B cell (primary cell): ENCODE measurements at regions not wholly inside any gene's neighbourhood (a gene's known extent, or its start where the extent isn't known, plus 50 kb on each side); places are given as distances from the start of the nearest gene placed in this dataset.

ENCODE experiments used
- EZH2 ChIP-seq: IDR thresholded peaks from 2 replicates; pipeline ENCODE4 v1.6.1; 2012; ENCODE audit warnings: borderline replicate concordance, low read depth, mild to moderate bottlenecking, moderate library complexity, low read length; ENCODE audit not compliant: insufficient read depth, poor library complexity, severe bottlenecking
- TF ChIP-seq, protein P1 (sequence below): fragments of 200-600 bp; IDR thresholded peaks from one replicate; pipeline ENCODE4 v1.8.0; 2022; ENCODE audit warnings: antibody characterized with exemption, mild to moderate bottlenecking

- TF ChIP-seq, protein P1, sequence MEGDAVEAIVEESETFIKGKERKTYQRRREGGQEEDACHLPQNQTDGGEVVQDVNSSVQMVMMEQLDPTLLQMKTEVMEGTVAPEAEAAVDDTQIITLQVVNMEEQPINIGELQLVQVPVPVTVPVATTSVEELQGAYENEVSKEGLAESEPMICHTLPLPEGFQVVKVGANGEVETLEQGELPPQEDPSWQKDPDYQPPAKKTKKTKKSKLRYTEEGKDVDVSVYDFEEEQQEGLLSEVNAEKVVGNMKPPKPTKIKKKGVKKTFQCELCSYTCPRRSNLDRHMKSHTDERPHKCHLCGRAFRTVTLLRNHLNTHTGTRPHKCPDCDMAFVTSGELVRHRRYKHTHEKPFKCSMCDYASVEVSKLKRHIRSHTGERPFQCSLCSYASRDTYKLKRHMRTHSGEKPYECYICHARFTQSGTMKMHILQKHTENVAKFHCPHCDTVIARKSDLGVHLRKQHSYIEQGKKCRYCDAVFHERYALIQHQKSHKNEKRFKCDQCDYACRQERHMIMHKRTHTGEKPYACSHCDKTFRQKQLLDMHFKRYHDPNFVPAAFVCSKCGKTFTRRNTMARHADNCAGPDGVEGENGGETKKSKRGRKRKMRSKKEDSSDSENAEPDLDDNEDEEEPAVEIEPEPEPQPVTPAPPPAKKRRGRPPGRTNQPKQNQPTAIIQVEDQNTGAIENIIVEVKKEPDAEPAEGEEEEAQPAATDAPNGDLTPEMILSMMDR: no peak
- TF ChIP-seq EZH2: no peak
These were observed 348.1 kb upstream of the VWC2 start for GRCh38 chr7:49425277-49425818.
